Mesendoderm (in vitro differentiated cells): ENCODE measurements at regions not wholly inside any gene's neighbourhood (a gene's known extent, or its start where the extent isn't known, plus 50 kb on each side); places are given as distances from the start of the nearest gene placed in this dataset.

Experiments used
- DNase-seq: peaks from one replicate; pipeline ENCODE4 v3.0.0; 2013
- H2AK5ac ChIP-seq: 2 replicates; pipeline ENCODE4 v1.6.1; 2013; ENCODE audit warnings: low read length, inconsistent platforms
- H2BK120ac ChIP-seq: 2 replicates; pipeline ENCODE4 v1.6.1; 2013; ENCODE audit warnings: low read depth, mild to moderate bottlenecking, low read length, moderate library complexity, mixed read lengths
- H2BK15ac ChIP-seq: replicated peaks from 2 replicates; pipeline ENCODE4 v1.6.1; 2013; ENCODE audit warnings: low read depth, mild to moderate bottlenecking, moderate library complexity
- H2BK5ac ChIP-seq: 2 replicates; pipeline ENCODE4 v1.6.1; 2013; ENCODE audit warnings: low read length, inconsistent platforms
- H3K18ac ChIP-seq: 2 replicates; pipeline ENCODE4 v1.6.1; 2013; ENCODE audit warnings: mild to moderate bottlenecking, low read length, mixed read lengths
- H3K23ac ChIP-seq: one replicate; pipeline ENCODE4 v1.6.1; 2013; ENCODE audit warnings: low read length
- H3K27ac ChIP-seq: 2 replicates; pipeline ENCODE4 v1.5.1; 2013; ENCODE audit warnings: low read depth, mild to moderate bottlenecking, inconsistent platforms, low read length, moderate library complexity
- H3K27me3 ChIP-seq: 2 replicates; pipeline ENCODE4 v1.6.1; 2013; ENCODE audit warnings: low read length, control low read depth, mild to moderate bottlenecking, inconsistent platforms; ENCODE audit not compliant: insufficient read depth, poor library complexity
- H3K36me3 ChIP-seq: 2 replicates; pipeline ENCODE4 v1.6.1; 2013; ENCODE audit warnings: low read length, inconsistent platforms; ENCODE audit not compliant: control insufficient read depth, insufficient read depth
- H3K4ac ChIP-seq: one replicate; pipeline ENCODE4 v1.6.1; 2013; ENCODE audit warnings: low read depth, mild to moderate bottlenecking, low read length, moderate library complexity
- H3K4me1 ChIP-seq: 2 replicates; pipeline ENCODE4 v1.6.1; 2013; ENCODE audit warnings: low read depth, low read length, inconsistent platforms; ENCODE audit not compliant: control insufficient read depth
- H3K4me2 ChIP-seq: 2 replicates; pipeline ENCODE4 v1.6.1; 2013; ENCODE audit warnings: low read length
- H3K4me3 ChIP-seq: 2 replicates; pipeline ENCODE4 v1.5.1; 2013; ENCODE audit warnings: mild to moderate bottlenecking, low read length
- H3K56ac ChIP-seq: one replicate; pipeline ENCODE4 v1.6.1; 2013; ENCODE audit warnings: low read length
- H3K79me1 ChIP-seq: 2 replicates; pipeline ENCODE4 v1.6.1; 2013; ENCODE audit warnings: low read length, inconsistent platforms
- H3K79me2 ChIP-seq: 2 replicates; pipeline ENCODE4 v1.6.1; 2013; ENCODE audit warnings: mild to moderate bottlenecking, low read length; ENCODE audit not compliant: control insufficient read depth, insufficient read depth
- H3K9ac ChIP-seq: 2 replicates; pipeline ENCODE4 v1.6.1; 2013; ENCODE audit warnings: low read length, inconsistent platforms
- H4K5ac ChIP-seq: one replicate; pipeline ENCODE4 v1.6.1; 2013; ENCODE audit warnings: low read length
- H4K8ac ChIP-seq: one replicate; pipeline ENCODE4 v1.6.1; 2013; ENCODE audit warnings: low read depth, mild to moderate bottlenecking, control low read depth, low read length, moderate library complexity
- WGBS: extraction: QIAGEN DNeasy Blood & Tissue Kit; methylation state at CpG from one replicate; pipeline ENCODE4 v1.1.7; 2013; ENCODE audit warnings: low lambda C conversion rate, missing lambda C conversion rate; ENCODE audit not compliant: insufficient coverage; ENCODE audit errors: extremely low coverage; 5-methylcytosine and 5-hydroxymethylcytosine counted together

- H3K79me1 ChIP-seq = no peaks in the 10 kb centered on the region
- WGBS = no CpG with 5 or more reads among the region's 2 CpGs
These were observed 203.4 kb downstream of the KIT start for GRCh38 chr4:54861201-54861600.

DNA sequence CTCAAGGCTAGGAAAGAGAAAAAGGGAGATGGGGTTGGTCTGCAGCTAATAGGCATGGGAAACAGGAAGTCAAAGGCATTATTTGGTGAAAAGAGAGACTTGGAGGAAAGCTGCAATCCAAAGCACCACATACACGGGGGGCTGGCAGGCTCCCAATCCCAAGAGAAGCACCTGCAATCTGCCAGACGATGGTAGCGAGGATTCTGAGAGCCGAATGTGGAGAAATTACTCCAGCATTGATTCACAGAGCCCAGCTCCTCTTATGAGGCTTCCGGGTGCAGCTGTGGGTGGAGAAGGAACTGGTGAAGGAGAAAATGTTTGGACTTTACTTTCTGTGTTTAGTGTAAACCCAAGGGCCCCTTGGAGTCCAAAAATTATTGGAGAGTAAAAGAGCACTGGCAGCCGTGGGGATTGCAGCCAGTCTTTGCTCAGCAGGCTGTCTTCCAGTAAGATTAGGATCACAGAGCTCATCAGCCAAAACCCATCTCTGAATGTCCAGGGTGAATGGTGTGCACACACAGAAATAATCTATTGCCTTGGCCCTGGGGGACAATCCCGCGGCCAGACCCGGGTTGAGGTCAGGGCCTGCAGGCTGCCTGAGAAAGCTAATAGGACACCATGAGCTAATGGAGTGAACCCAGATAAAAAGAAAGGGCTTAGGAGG lies 197.6 kb downstream of the KIT start:
- whole genome bisulfite sequencing = no CpG with 5 or more reads among the region's 9 CpGs
- H3K4me3 ChIP-seq = no peak overlapping the region

More at GRCh38 chr4:54861201-54861600, 203.4 kb downstream of the KIT start:
- Histone ChIP-seq H4K5ac (no peak overlapping the region), H2BK120ac (no peak overlapping the region), H2BK5ac (no peak overlapping the region), H3K27ac (no peak overlapping the region), H3K4me3 (no peak overlapping the region), H3K9ac (no peak overlapping the region), H3K79me2 (no peaks in the 10 kb centered on the region), H4K8ac (no peak overlapping the region), H3K36me3 (no peaks in the 10 kb centered on the region), H3K18ac (no peak overlapping the region), H3K56ac (no peak overlapping the region), H3K4me1 (no peaks in the 10 kb centered on the region), H2AK5ac (no peak overlapping the region), H3K23ac (no peak overlapping the region), H2BK15ac (no peak overlapping the region), H3K4me2 (no peak overlapping the region), H3K4ac (no peak overlapping the region), H3K27me3 (no peaks in the 10 kb centered on the region)
- no peak for DNase-seq

GRCh38 chr4:54852602-54853001 lies 194.8 kb downstream of the KIT start:
- Histone ChIP-seq H3K18ac (no peak overlapping the region), H3K36me3 (no peaks in the 10 kb centered on the region), H2AK5ac (no peak overlapping the region), H3K79me1 (no peaks in the 10 kb centered on the region), H3K9ac (no peak overlapping the region), H3K27ac (no peak overlapping the region), H2BK120ac (no peak overlapping the region), H4K5ac (no peak overlapping the region), H3K4me2 (no peak overlapping the region), H3K79me2 (no peaks in the 10 kb centered on the region), H2BK5ac (no peak overlapping the region), H3K27me3 (no peaks in the 10 kb centered on the region), H3K56ac (no peak overlapping the region), H3K4me3 (no peak overlapping the region), H3K4ac (no peak overlapping the region), H3K4me1 (no peaks in the 10 kb centered on the region), H2BK15ac (no peak overlapping the region), H3K23ac (no peak overlapping the region), H4K8ac (no peak overlapping the region)
- DNase-seq = no peak
- no CpG with 5 or more reads among the region's 2 CpGs for WGBS

More for the DNA sequence above, 197.6 kb downstream of the KIT start:
- no peak overlapping the region for H4K8ac ChIP-seq
- no peak overlapping the region for H3K4ac ChIP-seq
- H3K18ac ChIP-seq = no peak overlapping the region
- H3K27ac ChIP-seq = no peak overlapping the region
- no peak overlapping the region for H3K9ac ChIP-seq
- no peak overlapping the region for H3K56ac ChIP-seq
- H3K23ac ChIP-seq = no peak overlapping the region
- no peak overlapping the region for H2BK15ac ChIP-seq
- H3K36me3 ChIP-seq = no peaks in the 10 kb centered on the region
- H2BK5ac ChIP-seq = no peak overlapping the region
- H3K79me2 ChIP-seq = no peaks in the 10 kb centered on the region
- DNase-seq = no peak
- H3K27me3 ChIP-seq = no peaks in the 10 kb centered on the region
- H4K5ac ChIP-seq = no peak overlapping the region
- no peak overlapping the region for H2BK120ac ChIP-seq
- H3K79me1 ChIP-seq = no peaks in the 10 kb centered on the region
- no peak overlapping the region for H3K4me2 ChIP-seq
- no peak overlapping the region for H2AK5ac ChIP-seq
- no peaks in the 10 kb centered on the region for H3K4me1 ChIP-seq

DNA sequence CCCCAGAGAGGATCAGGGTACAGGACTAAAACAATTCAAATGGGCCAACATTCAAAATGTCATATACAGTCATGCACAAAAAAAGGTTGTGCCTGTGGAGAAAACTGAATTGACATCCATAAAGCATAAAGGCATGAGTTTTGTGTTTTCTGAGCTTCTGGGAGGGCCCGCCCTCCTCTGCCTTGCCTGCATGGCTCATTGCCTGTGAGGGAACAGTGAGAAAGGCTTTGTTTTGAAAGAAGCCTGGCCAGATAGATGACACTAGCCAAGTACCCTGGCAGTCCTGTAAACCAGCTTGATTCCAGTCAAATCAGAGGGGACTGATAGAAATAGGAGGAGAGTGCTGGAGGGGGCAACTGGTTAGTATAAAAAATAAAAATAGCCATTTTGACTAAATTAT lies 194.3 kb downstream of the KIT start:
- Histone ChIP-seq H3K18ac (no peak overlapping the region), H4K8ac (no peak overlapping the region), H2BK15ac (no peak overlapping the region), H3K27me3 (no peaks in the 10 kb centered on the region), H3K4me3 (no peak overlapping the region), H3K4me2 (no peak overlapping the region), H2BK120ac (no peak overlapping the region), H2AK5ac (no peak overlapping the region), H3K36me3 (no peaks in the 10 kb centered on the region), H3K9ac (no peak overlapping the region), H3K4ac (no peak overlapping the region), H2BK5ac (no peak overlapping the region), H4K5ac (no peak overlapping the region), H3K56ac (no peak overlapping the region), H3K79me2 (no peaks in the 10 kb centered on the region), H3K27ac (no peak overlapping the region), H3K79me1 (no peaks in the 10 kb centered on the region), H3K4me1 (no peaks in the 10 kb centered on the region), H3K23ac (no peak overlapping the region)
- DNase-seq = no peak
- no CpG with 5 or more reads among the region's 1 CpG for WGBS

- Histone ChIP-seq H3K56ac (no peak overlapping the region), H4K8ac (no peak overlapping the region), H3K36me3 (no peaks in the 10 kb centered on the region), H3K27ac (no peak overlapping the region), H2BK120ac (no peak overlapping the region), H3K79me2 (no peaks in the 10 kb centered on the region), H3K4ac (no peak overlapping the region), H3K9ac (no peak overlapping the region), H3K4me3 (no peak overlapping the region), H4K5ac (no peak overlapping the region), H3K4me2 (no peak overlapping the region), H3K23ac (no peak overlapping the region), H2BK15ac (no peak overlapping the region), H2BK5ac (no peak overlapping the region), H3K27me3 (no peaks in the 10 kb centered on the region), H2AK5ac (no peak overlapping the region), H3K79me1 (no peaks in the 10 kb centered on the region), H3K18ac (no peak overlapping the region), H3K4me1 (no peaks in the 10 kb centered on the region)
- DNase-seq = no peak
- WGBS = no CpG with 5 or more reads among the region's 2 CpGs
These were observed 187.2 kb downstream of the KIT start for GRCh38 chr4:54844911-54845310.

- Histone ChIP-seq H3K56ac (no peak overlapping the region), H2BK15ac (no peak overlapping the region), H3K4me2 (no peak overlapping the region), H3K9ac (no peak overlapping the region), H3K18ac (no peak overlapping the region), H2BK120ac (no peak overlapping the region), H3K79me1 (no peaks in the 10 kb centered on the region), H4K5ac (no peak overlapping the region), H3K23ac (no peak overlapping the region), H3K36me3 (no peaks in the 10 kb centered on the region), H3K4ac (no peak overlapping the region), H3K4me3 (no peak overlapping the region), H3K27me3 (no peaks in the 10 kb centered on the region), H2AK5ac (no peak overlapping the region), H3K79me2 (no peaks in the 10 kb centered on the region), H3K27ac (no peak overlapping the region), H4K8ac (no peak overlapping the region), H2BK5ac (no peak overlapping the region), H3K4me1 (no peaks in the 10 kb centered on the region)
- WGBS = no CpG with 5 or more reads among the region's 3 CpGs
- DNase-seq = peak; percentile 12
These were observed 186.2 kb downstream of the KIT start for GRCh38 chr4:54843946-54844345.
